PC-9 (cell line): ENCODE measurements at regions not wholly inside any gene's neighbourhood (a gene's known extent, or its start where the extent isn't known, plus 50 kb on each side); places are given as distances from the start of the nearest gene placed in this dataset.

Experiments
- BruUV-seq: library from RNA; stranded (reverse); fragments of 400-500 nt; replicated peaks from 2 replicates; lab custom pipeline; 2021; lab: Mats Ljungman, UMichigan
- CTCF ChIA-PET: fragments of 300-600 bp; sonication (Branson Sonifier 250); formaldehyde crosslinking; loops from one replicate; lab custom pipeline; 2022; ENCODE audit warnings: antibody characterized with exemption; lab: Charles Lee
- POLR2A ChIA-PET: fragments of 300-600 bp; sonication (Branson Sonifier 250); formaldehyde crosslinking; loops from one replicate; lab custom pipeline; 2022; ENCODE audit warnings: antibody characterized with exemption; ENCODE audit not compliant: unreplicated experiment; lab: Charles Lee
- DNase-seq, 2 experiments: peaks; one replicate each; pipeline versions ENCODE4 v3.0.0 to v3.0.0-alpha.2; 2015 to 2022; ENCODE audit warnings: mixed read lengths in 1 of 2
- H2AFZ ChIP-seq: fragments of 200-600 bp; sonication (generic); 2 replicates; pipeline ENCODE4 v1.8.1; 2017; ENCODE audit warnings: antibody characterized with exemption
- H3F3A ChIP-seq: fragments of 200-600 bp; sonication (generic); 2 replicates; pipeline ENCODE4 v1.8.1; 2017; ENCODE audit warnings: antibody characterized with exemption, mild to moderate bottlenecking, low read depth; ENCODE audit not compliant: insufficient read depth
- H3K27ac ChIP-seq: fragments of 200-600 bp; sonication (generic); 2 replicates; pipeline ENCODE4 v1.6.1; 2016; ENCODE audit warnings: mixed run types
- H3K27me3 ChIP-seq: fragments of 200-600 bp; sonication (generic); 2 replicates; pipeline ENCODE4 v1.6.1; 2016; ENCODE audit warnings: low read depth, mixed run types; ENCODE audit not compliant: insufficient read depth
- H3K36me3 ChIP-seq: fragments of 200-600 bp; sonication (generic); 2 replicates; pipeline ENCODE4 v1.6.1; 2016; ENCODE audit warnings: low read depth, mixed run types
- H3K4me1 ChIP-seq: fragments of 200-600 bp; sonication (generic); replicated peaks from 2 replicates; pipeline ENCODE4 v1.6.1; 2016; ENCODE audit warnings: mixed run types; ENCODE audit not compliant: insufficient read depth
- H3K4me2 ChIP-seq: fragments of 200-600 bp; sonication (generic); 2 replicates; pipeline ENCODE4 v1.6.1; 2017; ENCODE audit warnings: mixed run types
- H3K4me3 ChIP-seq: fragments of 200-600 bp; sonication (generic); 2 replicates; pipeline ENCODE4 v1.6.1; 2016; ENCODE audit warnings: mixed run types
- H3K79me2 ChIP-seq: fragments of 200-600 bp; sonication (generic); 2 replicates; pipeline ENCODE4 v1.6.1; 2017; ENCODE audit warnings: low read depth, mixed run types
- H3K9me2 ChIP-seq: fragments of 200-600 bp; sonication (generic); 2 replicates; pipeline ENCODE4 v1.8.1; 2017; ENCODE audit warnings: mild to moderate bottlenecking; ENCODE audit not compliant: insufficient read depth
- H3K9me3 ChIP-seq: fragments of 200-600 bp; sonication (generic); 2 replicates; pipeline ENCODE4 v1.8.1; 2016; ENCODE audit warnings: low read depth; ENCODE audit not compliant: insufficient read depth
- H4K20me1 ChIP-seq: fragments of 200-600 bp; sonication (generic); 2 replicates; pipeline ENCODE4 v1.8.1; 2017; ENCODE audit not compliant: insufficient read depth
- CTCF ChIP-seq: fragments of 200-600 bp; sonication (generic); conservative IDR thresholded peaks from 2 replicates; pipeline ENCODE4 v1.6.1; 2017; ENCODE audit warnings: mixed run types, antibody characterized with exemption, mild to moderate bottlenecking, moderate library complexity
- EZH2 ChIP-seq: fragments of 200-600 bp; sonication (generic); IDR thresholded peaks from 2 replicates; pipeline ENCODE4 v1.8.0; 2017; ENCODE audit warnings: antibody characterized with exemption, low read depth
- intact Hi-C: fragments of 100-400 bp; cut with micrococcal nuclease; formaldehyde crosslinking; loops from one replicate; pipeline ENCODE4 v1.10.0; 2022; ENCODE audit not compliant: unreplicated experiment

- Histone ChIP-seq H3K27me3 (no peaks in the 10 kb centered on the region), H3K4me1 (no peaks in the 10 kb centered on the region), H3K4me3 (no peak overlapping the region), H3K79me2 (no peaks in the 10 kb centered on the region), H3K27ac (no peak overlapping the region), H3K36me3 (no peaks in the 10 kb centered on the region), H4K20me1 (no peaks in the 10 kb centered on the region), H2AFZ (no peak overlapping the region), H3F3A (no peaks in the 10 kb centered on the region), H3K4me2 (no peak overlapping the region), H3K9me3 (no peaks in the 10 kb centered on the region), H3K9me2 (no peaks in the 10 kb centered on the region)
- CTCF ChIA-PET, result no interaction called here
- intact Hi-C loops, result no loop called here
- DNase-seq, result no peak
- BruUV-seq, result no TSS peak
- TF ChIP-seq EZH2 (no peak), CTCF (no peak)
- POLR2A ChIA-PET, result no interaction called here
These were observed 883.1 kb downstream of the TTLL7 start for GRCh38 chr1:83115785-83116184.

GRCh38 chr1:83114136-83114834 is 884.6 kb downstream of the TTLL7 start:
- DNase-seq, result no peak
- Histone ChIP-seq H3K9me3 (no peaks in the 10 kb centered on the region), H2AFZ (no peak overlapping the region), H3K4me3 (no peak overlapping the region), H3K4me1 (no peaks in the 10 kb centered on the region), H3K27ac (no peak overlapping the region), H3K9me2 (no peaks in the 10 kb centered on the region), H3K27me3 (no peaks in the 10 kb centered on the region), H3F3A (no peaks in the 10 kb centered on the region), H4K20me1 (no peaks in the 10 kb centered on the region), H3K4me2 (no peak overlapping the region), H3K79me2 (no peaks in the 10 kb centered on the region), H3K36me3 (no peaks in the 10 kb centered on the region)
- TF ChIP-seq EZH2 (no peak), CTCF (no peak)
- POLR2A ChIA-PET, result no interaction called here
- CTCF ChIA-PET, result no interaction called here
- intact Hi-C loops, result no loop called here
- no TSS peak for BruUV-seq

GRCh38 chr1:83113652-83114051 is 885.3 kb downstream of the TTLL7 start:
- H3F3A ChIP-seq, result no peaks in the 10 kb centered on the region
- H3K36me3 ChIP-seq, result no peaks in the 10 kb centered on the region
- TF ChIP-seq EZH2 (no peak), CTCF (no peak)
- DNase-seq, result no peak
- ChIA-PET CTCF (no interaction called here), POLR2A (interaction anchor here (0.7 kb wide), 1 partner anchor 47 kb away, joined by 5 read pairs; no protein-coding TSS in a partner anchor)
- H3K27ac ChIP-seq, result no peak overlapping the region
- no peak overlapping the region for H2AFZ ChIP-seq
- no peaks in the 10 kb centered on the region for H3K9me3 ChIP-seq
- intact Hi-C loops, result no loop called here
- H3K4me2 ChIP-seq, result no peak overlapping the region
- H3K4me1 ChIP-seq, result no peaks in the 10 kb centered on the region
- H3K4me3 ChIP-seq, result no peak overlapping the region
- no peaks in the 10 kb centered on the region for H3K27me3 ChIP-seq
- no TSS peak for BruUV-seq
- H3K9me2 ChIP-seq, result no peaks in the 10 kb centered on the region
- no peaks in the 10 kb centered on the region for H3K79me2 ChIP-seq
- no peaks in the 10 kb centered on the region for H4K20me1 ChIP-seq
